Right lobe of liver (tissue), 6 donors: ENCODE measurements at regions not wholly inside any gene's neighbourhood (a gene's known extent, or its start where the extent isn't known, plus 50 kb on each side); places are given as distances from the start of the nearest gene placed in this dataset.

Source experiments
- ATAC-seq, 4 donors: fragments of 200-7000 bp; cut with Tn5 transposase; one replicate each; pipeline ENCODE4 v1.9.1; 2020; ENCODE audit warnings: mild to moderate bottlenecking in 4 of 4, moderate library complexity in 4 of 4
- DNase-seq, 3 donors: peaks; one replicate each; pipeline ENCODE4 v3.0.0-alpha.2; 2020
- H3K27ac ChIP-seq, 3 donors: fragments of 200-600 bp; one replicate each; pipeline ENCODE4 v1.8.0; 2022
- H3K27me3 ChIP-seq, 2 donors: fragments of 200-600 bp; one replicate each; pipeline ENCODE4 v1.8.0; 2022
- H3K36me3 ChIP-seq, 4 donors: fragments of 200-600 bp; sonication (generic) in 1 of 4; one replicate each; pipeline versions ENCODE4 v1.5.1 to v1.8.0; 2017 to 2022; ENCODE audit warnings: control low read depth in 1 of 4
- H3K4me1 ChIP-seq, 4 donors: fragments of 200-600 bp; sonication (generic) in 1 of 4; one replicate each; pipeline versions ENCODE4 v1.5.1 to v1.8.0; 2017 to 2022; ENCODE audit warnings: control low read depth in 1 of 4
- H3K4me3 ChIP-seq, 3 donors: fragments of 200-600 bp; one replicate each; pipeline ENCODE4 v1.8.0; 2022
- H3K9me3 ChIP-seq, 4 donors: fragments of 200-600 bp; sonication (generic) in 1 of 4; one replicate each; pipeline versions ENCODE4 v1.5.1 to v1.8.0; 2017 to 2022; ENCODE audit warnings: control low read depth in 1 of 4
- CTCF ChIP-seq, 4 donors: fragments of 200-600 bp in 3 of 4; fragments of 450-650 bp in 1 of 4; IDR thresholded peaks; one replicate each; pipeline versions ENCODE4 v1.5.1 to v1.8.0; 2016 to 2022; ENCODE audit warnings: antibody characterized with exemption in 4 of 4, mild to moderate bottlenecking in 2 of 4
- POLR2A ChIP-seq: fragments of 450-650 bp; IDR thresholded peaks from one replicate; pipeline ENCODE4 v1.6.1; 2017; ENCODE audit warnings: antibody characterized with exemption, mild to moderate bottlenecking
- WGBS: methylation state at CpG from one replicate; pipeline ENCODE4 v1.1.6; 2018; ENCODE audit warnings: low coverage, low lambda C conversion rate; ENCODE audit not compliant: insufficient coverage; ENCODE audit errors: missing lambda C conversion rate; 5-methylcytosine and 5-hydroxymethylcytosine counted together
- intact Hi-C, 2 donors: fragments of 100-400 bp; cut with DNase I; formaldehyde crosslinking; loops; one replicate each; pipeline versions ENCODE4 v1.11.2 to v1.14.1; 2022
- donor health status: DM: no; HTN: yes; CAD: no.
- donor health status: DM: no; HTN: no; CAD: no.
- donor health status: DM: no; HTN: no; CAD: no.
- donor health status: DM: no; HTN: yes; CAD: no.
- donor health status: DM: no; HTN: yes; CAD: no.

DNA sequence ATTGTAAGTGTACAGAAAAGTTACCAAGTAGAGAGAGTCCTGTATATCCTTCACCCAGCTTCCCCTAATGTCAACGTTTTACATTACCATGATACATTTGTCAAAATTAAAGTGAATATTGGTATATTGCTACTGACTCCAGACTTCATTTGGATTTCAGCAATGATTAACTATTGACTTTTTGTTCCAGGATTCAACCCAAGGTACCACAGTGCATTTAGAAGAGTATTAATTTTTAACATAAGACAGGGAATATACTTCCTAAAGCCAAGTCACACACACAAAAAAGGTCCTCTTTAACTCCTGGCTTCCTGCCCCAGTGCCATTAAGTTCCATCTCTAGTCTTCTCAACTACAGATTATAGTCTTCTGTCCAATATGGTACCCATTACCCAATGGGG lies 75.5 kb upstream of the RBM19 start:
- 38% methylated on average over 1 of the region's 1 CpG for WGBS
- peak; percentile 49 to 65 (median 53) for ATAC-seq
- DNase-seq = no peak
- H3K4me3 ChIP-seq = no peak overlapping the region
- peaks cover 0 to 51% (median 8%) of the 10 kb centered on the region in 4 donors for H3K4me1 ChIP-seq
- H3K9me3 ChIP-seq = no peaks in the 10 kb centered on the region
- intact Hi-C loops = no loop called here
- H3K27ac ChIP-seq = peak overlapping the region in 1 of 3 donors; percentile 66
- no peaks in the 10 kb centered on the region for H3K27me3 ChIP-seq
- no peaks in the 10 kb centered on the region for H3K36me3 ChIP-seq
- TF ChIP-seq CTCF (IDR thresholded peaks at IDR 0.05) (no peak), POLR2A (no peak)

- Histone ChIP-seq H3K4me3 (no peak overlapping the region), H3K36me3 (no peaks in the 10 kb centered on the region), H3K27me3 (no peaks in the 10 kb centered on the region), H3K9me3 (no peaks in the 10 kb centered on the region), H3K27ac (peak overlapping the region in 1 of 3 donors; percentile 66), H3K4me1 (peaks cover 0 to 51% (median 8%) of the 10 kb centered on the region in 4 donors)
- ATAC-seq = peak in 3 of 4 donors; percentile 12 to 48 (median 30)
- TF ChIP-seq POLR2A = no peak
- no peak for TF ChIP-seq CTCF (IDR thresholded peaks at IDR 0.05)
- WGBS = 60% methylated on average over 6 of the region's 6 CpGs
- intact Hi-C loops = no loop called here
- DNase-seq = peak; percentile 23 to 65 (median 62)
These were observed 75.0 kb upstream of the RBM19 start for GRCh38 chr12:114041136-114041535.

- 31% methylated on average over 3 of the region's 3 CpGs for WGBS
- no peaks in the 10 kb centered on the region for H3K9me3 ChIP-seq
- DNase-seq (peak in 1 of 3 donors; percentile 62), ATAC-seq (peak; percentile 76 to 83 (median 80))
- no peak overlapping the region for H3K4me3 ChIP-seq
- no peaks in the 10 kb centered on the region for H3K27me3 ChIP-seq
- TF ChIP-seq CTCF (IDR thresholded peaks at IDR 0.05) (no peak), POLR2A (no peak)
- H3K36me3 ChIP-seq = no peaks in the 10 kb centered on the region
- H3K4me1 ChIP-seq = peaks cover 0 to 42% (median 8%) of the 10 kb centered on the region in 4 donors
- intact Hi-C loops = no loop called here
- peak overlapping the region in 1 of 3 donors; percentile 54 for H3K27ac ChIP-seq
These were observed 72.8 kb upstream of the RBM19 start for GRCh38 chr12:114038962-114039361.

GRCh38 chr12:114032801-114033200 lies 66.7 kb upstream of the RBM19 start:
- Histone ChIP-seq H3K4me1 (no peaks in the 10 kb centered on the region), H3K27ac (no peak overlapping the region), H3K9me3 (no peaks in the 10 kb centered on the region), H3K27me3 (no peaks in the 10 kb centered on the region), H3K36me3 (no peaks in the 10 kb centered on the region), H3K4me3 (no peak overlapping the region)
- no peak for TF ChIP-seq POLR2A
- TF ChIP-seq CTCF (IDR thresholded peaks at IDR 0.05) = no peak
- intact Hi-C loops = no loop called here
- DNase-seq (no peak), ATAC-seq (no peak)
- WGBS = 74% methylated on average over 3 of the region's 3 CpGs

DNA sequence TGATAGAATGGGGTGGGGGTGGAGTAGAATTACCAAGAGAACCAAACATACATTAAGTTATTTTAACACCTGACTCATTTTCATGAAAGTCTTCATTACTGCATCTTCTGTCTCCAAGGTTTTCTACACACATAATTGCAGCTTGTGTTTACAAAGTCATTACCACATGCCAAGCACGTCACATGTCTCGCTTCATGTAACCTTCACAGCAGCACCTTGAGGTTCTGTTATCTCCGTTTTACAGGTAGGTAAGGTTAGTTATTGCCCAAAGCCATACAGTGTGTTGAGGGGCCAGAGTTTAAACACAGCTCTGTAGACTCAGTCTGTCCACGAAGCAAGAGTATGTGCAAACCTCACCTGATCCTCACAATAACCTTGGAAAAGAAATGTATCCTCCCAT lies 64.3 kb upstream of the RBM19 start:
- Histone ChIP-seq H3K27ac (no peak overlapping the region), H3K36me3 (no peaks in the 10 kb centered on the region), H3K27me3 (no peaks in the 10 kb centered on the region), H3K4me3 (no peak overlapping the region), H3K4me1 (no peaks in the 10 kb centered on the region), H3K9me3 (no peaks in the 10 kb centered on the region)
- WGBS = 59% methylated on average over 4 of the region's 4 CpGs
- TF ChIP-seq POLR2A = no peak
- TF ChIP-seq CTCF (IDR thresholded peaks at IDR 0.05) = no peak
- DNase-seq (no peak), ATAC-seq (no peak)
- intact Hi-C loops = no loop called here
